SU-DHL-6 (cell line): ENCODE measurements at regions not wholly inside any gene's neighbourhood (a gene's known extent, or its start where the extent isn't known, plus 50 kb on each side); places are given as distances from the start of the nearest gene placed in this dataset.
"Not testable (repeated sequence)": the region's sequence is repeated elsewhere in the genome, so short reads cannot be mapped to it uniquely, and the experiment has no call there.

Source experiments
- H2AFZ ChIP-seq: fragments of 200-600 bp; sonication (generic); 2 replicates; pipeline ENCODE4 v1.6.1; 2014; ENCODE audit warnings: low read depth, mild to moderate bottlenecking, moderate library complexity, mixed read lengths, antibody characterized with exemption, low read length; ENCODE audit not compliant: severe bottlenecking
- H3F3A ChIP-seq: fragments of 200-600 bp; shearing (Covaris generic); 2 replicates; pipeline ENCODE4 v1.6.0; 2016; ENCODE audit warnings: antibody characterized with exemption, mild to moderate bottlenecking; ENCODE audit not compliant: insufficient read depth
- H3K27ac ChIP-seq: fragments of 200-600 bp; sonication (generic); 2 replicates; pipeline ENCODE4 v1.5.1; 2016; ENCODE audit warnings: low read depth, mild to moderate bottlenecking, low read length, moderate library complexity, mixed read lengths
- H3K27me3 ChIP-seq: fragments of 200-600 bp; sonication (generic), shearing (Covaris generic); 2 replicates; pipeline ENCODE4 v1.6.0; 2014; ENCODE audit warnings: mild to moderate bottlenecking, low read length
- H3K36me3 ChIP-seq: fragments of 200-600 bp; sonication (generic); 2 replicates; pipeline ENCODE4 v1.6.1; 2014; ENCODE audit warnings: mild to moderate bottlenecking, low read length, mixed read lengths
- H3K4me2 ChIP-seq: fragments of 300-600, 200-600 bp; shearing (Covaris generic), sonication (generic); 2 replicates; pipeline ENCODE4 v1.6.0; 2014; ENCODE audit warnings: low read length, low read depth, mild to moderate bottlenecking; ENCODE audit not compliant: poor library complexity, severe bottlenecking
- H3K4me3 ChIP-seq: fragments of 200-600 bp; sonication (generic); 2 replicates; pipeline ENCODE4 v1.5.1; 2014; ENCODE audit warnings: antibody characterized with exemption, low read length, mild to moderate bottlenecking, mixed read lengths; ENCODE audit not compliant: insufficient read depth, poor library complexity, severe bottlenecking
- H3K79me2 ChIP-seq: fragments of 200-600 bp; sonication (generic); 2 replicates; pipeline ENCODE4 v1.6.1; 2014; ENCODE audit warnings: mild to moderate bottlenecking, low read length, moderate library complexity; ENCODE audit not compliant: insufficient read depth
- H3K9ac ChIP-seq: fragments of 200-600 bp; sonication (generic); 2 replicates; pipeline ENCODE4 v1.7.0; 2014; ENCODE audit warnings: mild to moderate bottlenecking, low read length
- H3K9me2 ChIP-seq: fragments of 200-600 bp; sonication (generic); replicated peaks from 2 replicates; pipeline ENCODE4 v1.6.1; 2014; ENCODE audit warnings: low read length; ENCODE audit not compliant: insufficient read depth
- H3K9me3 ChIP-seq: fragments of 200-600 bp; sonication (generic); 2 replicates; pipeline ENCODE4 v1.6.1; 2014; ENCODE audit warnings: low read length, mixed read lengths; ENCODE audit not compliant: insufficient read depth
- H4K20me1 ChIP-seq: fragments of 200-600 bp; sonication (generic); 2 replicates; pipeline ENCODE4 v1.6.1; 2014; ENCODE audit warnings: low read depth, mild to moderate bottlenecking, antibody characterized with exemption, low read length, moderate library complexity, mixed read lengths
- CTCF ChIP-seq: fragments of 200-600 bp; sonication (generic); IDR thresholded peaks from one replicate; pipeline ENCODE4 v1.5.1; 2017; ENCODE audit warnings: antibody characterized with exemption, mild to moderate bottlenecking, low read length, moderate library complexity; ENCODE audit not compliant: insufficient read depth, poor library complexity, severe bottlenecking
- EZH2phosphoT487 ChIP-seq: fragments of 200-600 bp; sonication (generic), shearing (Covaris generic); conservative IDR thresholded peaks from 2 replicates; pipeline ENCODE4 v1.6.1; 2018; ENCODE audit warnings: mild to moderate bottlenecking, antibody characterized with exemption, low read length, moderate library complexity, mixed read lengths

- H4K20me1 ChIP-seq = no peaks in the 10 kb centered on the region
- H3K4me3 ChIP-seq = no peak overlapping the region
- H3K27ac ChIP-seq = no peak overlapping the region
- no peak overlapping the region for H3K9ac ChIP-seq
- H3K9me2 ChIP-seq = 0 out of 2 replicates have a peak, but pooled peaks cover 5% of the 10 kb centered on the region
- TF ChIP-seq CTCF (no peak), EZH2phosphoT487 (no peak)
- no peak overlapping the region for H3K4me2 ChIP-seq
- H3K79me2 ChIP-seq = no peaks in the 10 kb centered on the region
- H3F3A ChIP-seq = no peaks in the 10 kb centered on the region
- H2AFZ ChIP-seq = no peak overlapping the region
- H3K27me3 ChIP-seq = no peaks in the 10 kb centered on the region
- no peaks in the 10 kb centered on the region for H3K36me3 ChIP-seq
- H3K9me3 ChIP-seq = no peaks in the 10 kb centered on the region
Measured at GRCh38 chr3:87120236-87120635, 106.9 kb upstream of the CHMP2B start.

- Histone ChIP-seq H3K4me3 (no peak overlapping the region), H3K27me3 (no peaks in the 10 kb centered on the region), H3K36me3 (no peaks in the 10 kb centered on the region), H3K4me2 (no peak overlapping the region), H3K27ac (no peak overlapping the region), H3K9me3 (no peaks in the 10 kb centered on the region), H4K20me1 (no peaks in the 10 kb centered on the region), H3K9me2 (no peaks in the 10 kb centered on the region), H3K79me2 (no peaks in the 10 kb centered on the region), H2AFZ (no peak overlapping the region), H3K9ac (no peak overlapping the region), H3F3A (no peaks in the 10 kb centered on the region)
- TF ChIP-seq CTCF (no peak), EZH2phosphoT487 (no peak)
Measured at GRCh38 chr3:87109465-87109864, 117.6 kb upstream of the CHMP2B start.

GRCh38 chr3:87101861-87102625 is 111.1 kb upstream of the VGLL3 start:
- H3K27me3 ChIP-seq = no peaks in the 10 kb centered on the region
- no peak overlapping the region for H3K27ac ChIP-seq
- no peaks in the 10 kb centered on the region for H4K20me1 ChIP-seq
- no peaks in the 10 kb centered on the region for H3K79me2 ChIP-seq
- H3F3A ChIP-seq = no peaks in the 10 kb centered on the region
- no peak overlapping the region for H3K9ac ChIP-seq
- TF ChIP-seq CTCF (no peak), EZH2phosphoT487 (no peak)
- H3K36me3 ChIP-seq = no peaks in the 10 kb centered on the region
- no peak overlapping the region for H3K4me3 ChIP-seq
- no peaks in the 10 kb centered on the region for H3K9me3 ChIP-seq
- H2AFZ ChIP-seq = no peak overlapping the region
- H3K9me2 ChIP-seq = no peaks in the 10 kb centered on the region
- no peak overlapping the region for H3K4me2 ChIP-seq

GRCh38 chr3:87097733-87098132 is 106.8 kb upstream of the VGLL3 start:
- not testable (repeated sequence) for H2AFZ ChIP-seq, H3K9me3 ChIP-seq, H3F3A ChIP-seq, H3K27ac ChIP-seq, H3K9ac ChIP-seq, H3K27me3 ChIP-seq, H3K4me2 ChIP-seq, H3K79me2 ChIP-seq, H3K4me3 ChIP-seq, H3K36me3 ChIP-seq, H4K20me1 ChIP-seq, H3K9me2 ChIP-seq
